Glutamatergic neuron (in vitro differentiated cells): ENCODE measurements at regions not wholly inside any gene's neighbourhood (a gene's known extent, or its start where the extent isn't known, plus 50 kb on each side); places are given as distances from the start of the nearest gene placed in this dataset.

Experiments
- DNase-seq: peaks from one replicate; pipeline ENCODE4 v3.0.0; 2022
- H3K27ac Mint-ChIP-seq: one replicate; pipeline ENCODE4 v1.8.0; 2020; ENCODE audit warnings: mild to moderate bottlenecking, mixed read lengths, inconsistent platforms; ENCODE audit not compliant: unreplicated experiment
- H3K27me3 Mint-ChIP-seq: one replicate; pipeline ENCODE4 v1.8.0; 2020; ENCODE audit warnings: mild to moderate bottlenecking, moderate library complexity, mixed read lengths, inconsistent platforms; ENCODE audit not compliant: unreplicated experiment
- H3K36me3 Mint-ChIP-seq: one replicate; pipeline ENCODE4 v1.8.0; 2020; ENCODE audit warnings: mild to moderate bottlenecking, mixed read lengths, inconsistent platforms; ENCODE audit not compliant: unreplicated experiment
- H3K4me1 Mint-ChIP-seq: one replicate; pipeline ENCODE4 v1.8.0; 2020; ENCODE audit warnings: mild to moderate bottlenecking, low read depth, mixed read lengths, inconsistent platforms; ENCODE audit not compliant: unreplicated experiment
- H3K4me3 Mint-ChIP-seq: one replicate; pipeline ENCODE4 v1.8.0; 2020; ENCODE audit warnings: mild to moderate bottlenecking, mixed read lengths, inconsistent platforms; ENCODE audit not compliant: unreplicated experiment
- H3K9me3 Mint-ChIP-seq: one replicate; pipeline ENCODE4 v1.8.0; 2020; ENCODE audit warnings: mild to moderate bottlenecking, moderate library complexity, mixed read lengths, inconsistent platforms; ENCODE audit not compliant: unreplicated experiment
- TF ChIP-seq, protein P1 (sequence below): fragments of 200-600 bp; sonication (generic); IDR thresholded peaks from one replicate; pipeline ENCODE4 v1.5.0; 2021; ENCODE audit not compliant: partially characterized antibody, unreplicated experiment

DNA sequence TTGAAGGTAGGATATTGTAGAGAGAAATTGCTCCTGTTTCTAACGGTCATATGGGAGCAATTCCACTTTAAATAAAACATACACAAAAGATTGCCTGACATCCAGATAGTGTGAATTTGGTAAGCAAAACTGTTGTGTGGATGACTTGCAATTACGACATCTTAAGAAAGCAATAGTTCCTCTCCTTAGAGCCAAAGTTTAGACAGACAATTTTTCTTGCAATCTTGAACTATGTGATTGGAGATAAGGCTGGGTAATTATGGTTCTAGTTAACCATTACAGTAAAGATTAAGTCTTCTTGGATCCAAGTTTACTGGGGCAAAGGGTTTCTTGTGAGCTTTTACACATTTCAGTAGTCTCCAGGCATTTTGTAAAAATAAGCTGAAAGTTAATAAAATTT lies 1080.6 kb upstream of the CDH6 start:
- no peak for DNase-seq

GRCh38 chr5:30108051-30108450 lies 1085.4 kb upstream of the CDH6 start:
- TF ChIP-seq, protein P1, sequence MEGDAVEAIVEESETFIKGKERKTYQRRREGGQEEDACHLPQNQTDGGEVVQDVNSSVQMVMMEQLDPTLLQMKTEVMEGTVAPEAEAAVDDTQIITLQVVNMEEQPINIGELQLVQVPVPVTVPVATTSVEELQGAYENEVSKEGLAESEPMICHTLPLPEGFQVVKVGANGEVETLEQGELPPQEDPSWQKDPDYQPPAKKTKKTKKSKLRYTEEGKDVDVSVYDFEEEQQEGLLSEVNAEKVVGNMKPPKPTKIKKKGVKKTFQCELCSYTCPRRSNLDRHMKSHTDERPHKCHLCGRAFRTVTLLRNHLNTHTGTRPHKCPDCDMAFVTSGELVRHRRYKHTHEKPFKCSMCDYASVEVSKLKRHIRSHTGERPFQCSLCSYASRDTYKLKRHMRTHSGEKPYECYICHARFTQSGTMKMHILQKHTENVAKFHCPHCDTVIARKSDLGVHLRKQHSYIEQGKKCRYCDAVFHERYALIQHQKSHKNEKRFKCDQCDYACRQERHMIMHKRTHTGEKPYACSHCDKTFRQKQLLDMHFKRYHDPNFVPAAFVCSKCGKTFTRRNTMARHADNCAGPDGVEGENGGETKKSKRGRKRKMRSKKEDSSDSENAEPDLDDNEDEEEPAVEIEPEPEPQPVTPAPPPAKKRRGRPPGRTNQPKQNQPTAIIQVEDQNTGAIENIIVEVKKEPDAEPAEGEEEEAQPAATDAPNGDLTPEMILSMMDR: no peak
- H3K4me1 Mint-ChIP-seq: no peaks in the 10 kb centered on the region
- no peaks in the 10 kb centered on the region for H3K9me3 Mint-ChIP-seq

More for the DNA sequence above, 1080.6 kb upstream of the CDH6 start:
- Mint-ChIP-seq H3K27ac (no peak overlapping the region), H3K36me3 (no peaks in the 10 kb centered on the region), H3K4me3 (no peak overlapping the region), H3K27me3 (no peaks in the 10 kb centered on the region), H3K9me3 (no peaks in the 10 kb centered on the region), H3K4me1 (no peaks in the 10 kb centered on the region)
- TF ChIP-seq, protein P1: no peak

GRCh38 chr5:30106596-30106995 lies 1086.9 kb upstream of the CDH6 start:
- Mint-ChIP-seq H3K4me1 (no peaks in the 10 kb centered on the region), H3K27me3 (no peaks in the 10 kb centered on the region), H3K4me3 (no peak overlapping the region), H3K27ac (no peak overlapping the region), H3K36me3 (no peaks in the 10 kb centered on the region), H3K9me3 (no peaks in the 10 kb centered on the region)
- TF ChIP-seq, protein P1: no peak
- no peak for DNase-seq

More at GRCh38 chr5:30108051-30108450, 1085.4 kb upstream of the CDH6 start:
- no peak for DNase-seq
- no peaks in the 10 kb centered on the region for H3K36me3 Mint-ChIP-seq
- H3K27me3 Mint-ChIP-seq: no peaks in the 10 kb centered on the region
- H3K4me3 Mint-ChIP-seq: no peak overlapping the region
- no peak overlapping the region for H3K27ac Mint-ChIP-seq

GRCh38 chr5:30104872-30105596 lies 1088.5 kb upstream of the CDH6 start:
- peaks cover 3% of the 10 kb centered on the region for H3K4me1 Mint-ChIP-seq
- DNase-seq: no peak

More at GRCh38 chr5:30104872-30105596, 1088.5 kb upstream of the CDH6 start:
- Mint-ChIP-seq H3K27ac (no peak overlapping the region), H3K36me3 (no peaks in the 10 kb centered on the region), H3K9me3 (no peaks in the 10 kb centered on the region), H3K27me3 (no peaks in the 10 kb centered on the region), H3K4me3 (no peak overlapping the region)
- TF ChIP-seq, protein P1: no peak
